ENCODE measurements at regions not wholly inside any gene's neighbourhood (a gene's known extent, or its start where the extent isn't known, plus 50 kb on each side); places are given as distances from the start of the nearest gene placed in this dataset.

DNA sequence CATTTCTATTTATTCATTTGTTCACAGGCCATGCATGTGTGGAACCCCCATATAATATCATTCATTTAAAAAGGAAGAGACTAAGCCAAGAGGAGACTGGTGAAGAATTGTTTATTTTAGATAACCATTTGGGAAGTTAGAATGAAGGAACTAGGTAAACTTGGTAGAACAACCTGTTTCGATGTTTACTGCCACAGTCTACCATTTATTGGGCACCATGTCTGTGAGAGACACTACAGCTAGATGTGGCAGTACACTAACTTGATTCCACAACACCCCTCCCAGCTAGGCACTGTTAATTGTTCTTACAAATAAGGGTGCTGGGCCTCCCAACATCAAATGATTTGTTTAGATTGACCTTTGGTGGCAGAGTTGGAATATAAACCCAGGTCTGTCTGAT is 592.4 kb downstream of the EPM2A start:
- H4K8ac ChIP-seq (ENCODE audit: extremely low read depth, insufficient read depth, low read length): no peak overlapping the region
- no peak overlapping the region for H3K9ac ChIP-seq (replicated peaks in 1 of 4; ENCODE audit: extremely low read depth in 1 of 4, low read depth in 3 of 4, low read length in 3 of 4)
- DNase-seq (ENCODE audit: low read depth in 1 of 2, low spot score in 2 of 2) (no peak), FAIRE-seq (no peak)
- no peak overlapping the region for H2AFZ ChIP-seq (ENCODE audit: low read length)
- no peak overlapping the region for H3K27ac ChIP-seq (ENCODE audit: low read depth, low read length)
- H2BK20ac ChIP-seq (ENCODE audit: low read length): no peak overlapping the region
- H3K9me3 ChIP-seq (ENCODE audit: insufficient read depth in 2 of 2, low read depth in 1 of 2, low read length in 1 of 2): no peaks in the 10 kb centered on the region
- no peak overlapping the region for H4K91ac ChIP-seq (replicated peaks; ENCODE audit: insufficient read length, low read length)
- 88% methylated on average over 1 of the region's 1 CpG; no CpG with 5 or more reads in 1 of the 2 experiments for WGBS, 2 experiments (ENCODE audit: extremely low coverage in 1 of 2, insufficient coverage in 1 of 2, insufficient read length in 1 of 2, insufficient replicate concordance in 2 of 2, low coverage in 1 of 2, low lambda C conversion rate in 2 of 2, missing lambda C conversion rate in 1 of 2)
- no peak overlapping the region for H2BK5ac ChIP-seq (ENCODE audit: low read depth, low read length)
- no peaks in the 10 kb centered on the region for H3K23me2 ChIP-seq (ENCODE audit: low read depth, low read length)
- no peak overlapping the region for H3K4me2 ChIP-seq (ENCODE audit: insufficient read depth in 1 of 2, low read depth in 2 of 2, low read length in 2 of 2)
- no peak overlapping the region for H3K4ac ChIP-seq (replicated peaks; ENCODE audit: insufficient read length, low read depth, low read length)
- H2BK15ac ChIP-seq (ENCODE audit: low read length): 0 out of 2 replicates have a peak overlapping the region, but pooled peaks have one; percentile 11
- no peaks in the 10 kb centered on the region for H3K79me1 ChIP-seq (ENCODE audit: low read depth, low read length)
- no peaks in the 10 kb centered on the region for H3K27me3 ChIP-seq (replicated peaks in 1 of 4; ENCODE audit: control insufficient read depth in 3 of 4, extremely low read depth in 1 of 4, insufficient read depth in 3 of 4, low read length in 3 of 4)
- H3K79me2 ChIP-seq (ENCODE audit: control insufficient read depth in 1 of 2, insufficient read depth in 2 of 2, low read length in 2 of 2): no peaks in the 10 kb centered on the region
- no peaks in the 10 kb centered on the region for H3K36me3 ChIP-seq (ENCODE audit: control insufficient read depth in 2 of 4, insufficient read depth in 4 of 4, low read length in 3 of 4)
- H2BK12ac ChIP-seq (ENCODE audit: low read depth, low read length): no peak overlapping the region
- H3K4me1 ChIP-seq (replicated peaks in 1 of 4; ENCODE audit: control insufficient read depth in 3 of 4, insufficient read depth in 4 of 4, low read length in 3 of 4): peaks cover 0 to 2% (median 0%) of the 10 kb centered on the region in 4 experiments; a peak in 1 of 7 replicates
- H4K20me1 ChIP-seq (replicated peaks in 1 of 2; ENCODE audit: control insufficient read depth in 1 of 2, insufficient read depth in 2 of 2, low read length in 2 of 2): no peaks in the 10 kb centered on the region
- H4K5ac ChIP-seq (ENCODE audit: insufficient read length, low read depth, low read length): no peak overlapping the region
- no peak overlapping the region for H2AK5ac ChIP-seq (ENCODE audit: low read depth, low read length)
- POLR2A ChIA-PET (ENCODE audit: partially characterized antibody): no interaction called here
- CTCF ChIA-PET (ENCODE audit: partially characterized antibody): no interaction called here
- no peak overlapping the region for H3K14ac ChIP-seq (ENCODE audit: insufficient read length)
- no peak overlapping the region for H3K18ac ChIP-seq (ENCODE audit: extremely low read depth, low read length)
- H2BK120ac ChIP-seq (replicated peaks; ENCODE audit: low read depth, low read length): no peak overlapping the region
- H3K23ac ChIP-seq (ENCODE audit: insufficient read length): no peak overlapping the region
- no peak for TF ChIP-seq TCF12 (IDR thresholded peaks at IDR 0.05; ENCODE audit: low read depth, low read length)
- H3K56ac ChIP-seq (replicated peaks; ENCODE audit: insufficient read length, low read depth, low read length): no peak overlapping the region
- H3K4me3 ChIP-seq (ENCODE audit: extremely low read depth in 1 of 4, insufficient read depth in 2 of 4, low read depth in 3 of 4, low read length in 4 of 4): no peak overlapping the region

Data from H1 (cell line).